HEK293 (cell line): ENCODE measurements at regions not wholly inside any gene's neighbourhood (a gene's known extent, or its start where the extent isn't known, plus 50 kb on each side); places are given as distances from the start of the nearest gene placed in this dataset.
"Not testable (repeated sequence)": the region's sequence is repeated elsewhere in the genome, so short reads cannot be mapped to it uniquely, and the experiment has no call there.

Experiments
- CTCF ChIA-PET: fragments of 350-600 bp; formaldehyde crosslinking; extraction: SDS; loops from one replicate; lab custom pipeline; 2021; ENCODE audit warnings: antibody characterized with exemption; lab: Yijun Ruan, JAX
- POLR2A ChIA-PET: fragments of 300-600 bp; formaldehyde crosslinking; extraction: SDS; loops from one replicate; lab custom pipeline; 2020; ENCODE audit warnings: antibody characterized with exemption, inconsistent platforms; lab: Yijun Ruan, JAX
- H3K27ac ChIP-seq: fragments of 200-500 bp; sonication (Bioruptor generic); 2 replicates; pipeline ENCODE4 v1.5.1; 2014; ENCODE audit warnings: low read depth, low read length, control low read depth, inconsistent platforms; ENCODE audit errors: extremely low read depth
- H3K36me3 ChIP-seq, 2 experiments: fragments of 200-500 bp in 1 of 2; sonication (Bioruptor generic) in 1 of 2; 1 replicate in 1 of 2; 2 replicates in 1 of 2; pipeline ENCODE4 v1.5.1; 2014 to 2017; ENCODE audit warnings: inconsistent platforms in 2 of 2, low read length in 2 of 2; ENCODE audit not compliant: control insufficient read depth in 2 of 2, insufficient read depth in 1 of 2
- H3K4me1 ChIP-seq: fragments of 200-500 bp; sonication (Bioruptor generic); 2 replicates; pipeline ENCODE4 v1.5.1; 2014; ENCODE audit warnings: mild to moderate bottlenecking, low read length, inconsistent platforms; ENCODE audit not compliant: control insufficient read depth, insufficient read depth
- H3K4me3 ChIP-seq: 2 replicates; pipeline ENCODE4 v1.5.1; 2011; ENCODE audit warnings: low read depth, mild to moderate bottlenecking, control low read depth, low read length, moderate library complexity
- H3K9me3 ChIP-seq: fragments of 200-500 bp; sonication (Bioruptor generic); 2 replicates; pipeline ENCODE4 v1.5.1; 2014; ENCODE audit warnings: low read depth, low read length, inconsistent platforms; ENCODE audit not compliant: control insufficient read depth, insufficient read depth
- EGR2 ChIP-seq: fragments of 450-650 bp; formaldehyde crosslinking; IDR thresholded peaks from 2 replicates; pipeline ENCODE4 v1.5.1; 2016; ENCODE audit warnings: low read depth, missing biosample characterization, missing genetic modification characterization
- KLF1 ChIP-seq: fragments of 450-650 bp; formaldehyde crosslinking; IDR thresholded peaks from 2 replicates; pipeline ENCODE4 v1.5.1; 2016; ENCODE audit warnings: missing biosample characterization, missing genetic modification characterization
- KLF10 ChIP-seq: fragments of 450-650 bp; IDR thresholded peaks from 2 replicates; pipeline ENCODE4 v1.5.1; 2018; ENCODE audit warnings: missing biosample characterization, mild to moderate bottlenecking, missing genetic modification characterization
- SETDB1 ChIP-seq: IDR thresholded peaks from one replicate; pipeline ENCODE4 v1.6.1; 2017; ENCODE audit warnings: mild to moderate bottlenecking, low read length, moderate library complexity, mixed read lengths; ENCODE audit not compliant: insufficient read length
- ZNF112 ChIP-seq: fragments of 450-650 bp; formaldehyde crosslinking; IDR thresholded peaks from 2 replicates; pipeline ENCODE4 v1.5.0; 2017; ENCODE audit warnings: missing biosample characterization, missing genetic modification characterization
- ZNF211 ChIP-seq: fragments of 450-650 bp; formaldehyde crosslinking; IDR thresholded peaks from 2 replicates; pipeline ENCODE4 v1.5.1; 2016; ENCODE audit warnings: low read depth, missing biosample characterization, missing genetic modification characterization
- ZNF223 ChIP-seq: fragments of 450-650 bp; formaldehyde crosslinking; IDR thresholded peaks from 2 replicates; pipeline ENCODE4 v1.5.1; 2016; ENCODE audit warnings: missing biosample characterization, missing genetic modification characterization
- ZNF350 ChIP-seq: fragments of 450-650 bp; formaldehyde crosslinking; IDR thresholded peaks from 2 replicates; pipeline ENCODE4 v1.5.0; 2017; ENCODE audit warnings: missing biosample characterization, mild to moderate bottlenecking, missing genetic modification characterization
- ZNF473 ChIP-seq: fragments of 450-650 bp; formaldehyde crosslinking; IDR thresholded peaks from 2 replicates; pipeline ENCODE4 v1.5.1; 2017; ENCODE audit warnings: missing biosample characterization, missing genetic modification characterization
- ZNF529 ChIP-seq: fragments of 450-650 bp; formaldehyde crosslinking; IDR thresholded peaks from 2 replicates; pipeline ENCODE4 v1.5.1; 2017; ENCODE audit warnings: missing genetic modification characterization, missing biosample characterization; ENCODE audit not compliant: insufficient replicate concordance
- ZNF548 ChIP-seq: fragments of 450-650 bp; formaldehyde crosslinking; IDR thresholded peaks from 2 replicates; pipeline ENCODE4 v1.5.1; 2016; ENCODE audit warnings: missing biosample characterization, missing genetic modification characterization
- ZNF558 ChIP-seq: fragments of 450-650 bp; formaldehyde crosslinking; IDR thresholded peaks from 2 replicates; pipeline ENCODE4 v1.5.1; 2016; ENCODE audit warnings: missing biosample characterization, missing genetic modification characterization
- ZNF707 ChIP-seq: fragments of 450-650 bp; formaldehyde crosslinking; IDR thresholded peaks from 2 replicates; pipeline ENCODE4 v1.5.1; 2016; ENCODE audit warnings: missing biosample characterization, missing genetic modification characterization
- ZNF843 ChIP-seq: fragments of 450-650 bp; formaldehyde crosslinking; IDR thresholded peaks from 2 replicates; pipeline ENCODE4 v1.5.1; 2016; ENCODE audit warnings: missing biosample characterization, missing genetic modification characterization
- TF ChIP-seq, protein P1 (sequence below): fragments of 450-650 bp; formaldehyde crosslinking; IDR thresholded peaks from 2 replicates; pipeline ENCODE4 v1.5.1; 2016; ENCODE audit warnings: missing biosample characterization, missing genetic modification characterization
- TF ChIP-seq, protein P2 (sequence below): fragments of 450-650 bp; formaldehyde crosslinking; IDR thresholded peaks from 2 replicates; pipeline ENCODE4 v1.5.1; 2016; ENCODE audit warnings: missing biosample characterization, missing genetic modification characterization
- TF ChIP-seq, protein P3 (sequence below): fragments of 450-650 bp; formaldehyde crosslinking; IDR thresholded peaks from 2 replicates; pipeline ENCODE4 v1.5.1; 2017; ENCODE audit warnings: missing biosample characterization, missing genetic modification characterization
- TF ChIP-seq, protein P4 (sequence below): fragments of 450-650 bp; formaldehyde crosslinking; IDR thresholded peaks from 2 replicates; pipeline ENCODE4 v1.5.1; 2016; ENCODE audit warnings: missing biosample characterization, missing genetic modification characterization
- TF ChIP-seq, protein P5 (sequence below): fragments of 450-650 bp; formaldehyde crosslinking; IDR thresholded peaks from 2 replicates; pipeline ENCODE4; 2016; ENCODE audit warnings: missing biosample characterization, missing genetic modification characterization
- TF ChIP-seq, protein P6 (sequence below): fragments of 450-650 bp; formaldehyde crosslinking; IDR thresholded peaks from 2 replicates; pipeline ENCODE4 v1.5.1; 2016; ENCODE audit warnings: missing biosample characterization, missing genetic modification characterization

DNA sequence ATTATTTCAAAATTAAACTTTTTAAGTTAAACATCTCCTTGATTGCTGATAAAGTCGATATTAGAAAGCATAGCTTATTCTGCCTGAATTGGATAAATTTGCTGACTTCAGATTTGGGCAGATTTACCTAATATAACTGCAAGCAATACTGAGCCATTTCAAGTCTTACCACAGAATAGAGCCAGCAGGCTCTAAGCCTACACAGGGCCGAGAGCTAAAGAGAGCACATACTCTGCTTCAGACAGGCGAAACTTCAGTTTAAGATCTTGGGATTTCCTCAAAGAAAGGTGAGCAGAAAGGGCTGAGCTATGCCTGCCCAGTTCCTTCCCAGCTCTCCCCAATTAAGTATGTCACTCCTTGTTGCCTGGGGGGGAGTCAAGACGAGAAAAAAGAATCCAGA, 240.6 kb upstream of the NOCT start (continued):
- TF ChIP-seq, protein P1, sequence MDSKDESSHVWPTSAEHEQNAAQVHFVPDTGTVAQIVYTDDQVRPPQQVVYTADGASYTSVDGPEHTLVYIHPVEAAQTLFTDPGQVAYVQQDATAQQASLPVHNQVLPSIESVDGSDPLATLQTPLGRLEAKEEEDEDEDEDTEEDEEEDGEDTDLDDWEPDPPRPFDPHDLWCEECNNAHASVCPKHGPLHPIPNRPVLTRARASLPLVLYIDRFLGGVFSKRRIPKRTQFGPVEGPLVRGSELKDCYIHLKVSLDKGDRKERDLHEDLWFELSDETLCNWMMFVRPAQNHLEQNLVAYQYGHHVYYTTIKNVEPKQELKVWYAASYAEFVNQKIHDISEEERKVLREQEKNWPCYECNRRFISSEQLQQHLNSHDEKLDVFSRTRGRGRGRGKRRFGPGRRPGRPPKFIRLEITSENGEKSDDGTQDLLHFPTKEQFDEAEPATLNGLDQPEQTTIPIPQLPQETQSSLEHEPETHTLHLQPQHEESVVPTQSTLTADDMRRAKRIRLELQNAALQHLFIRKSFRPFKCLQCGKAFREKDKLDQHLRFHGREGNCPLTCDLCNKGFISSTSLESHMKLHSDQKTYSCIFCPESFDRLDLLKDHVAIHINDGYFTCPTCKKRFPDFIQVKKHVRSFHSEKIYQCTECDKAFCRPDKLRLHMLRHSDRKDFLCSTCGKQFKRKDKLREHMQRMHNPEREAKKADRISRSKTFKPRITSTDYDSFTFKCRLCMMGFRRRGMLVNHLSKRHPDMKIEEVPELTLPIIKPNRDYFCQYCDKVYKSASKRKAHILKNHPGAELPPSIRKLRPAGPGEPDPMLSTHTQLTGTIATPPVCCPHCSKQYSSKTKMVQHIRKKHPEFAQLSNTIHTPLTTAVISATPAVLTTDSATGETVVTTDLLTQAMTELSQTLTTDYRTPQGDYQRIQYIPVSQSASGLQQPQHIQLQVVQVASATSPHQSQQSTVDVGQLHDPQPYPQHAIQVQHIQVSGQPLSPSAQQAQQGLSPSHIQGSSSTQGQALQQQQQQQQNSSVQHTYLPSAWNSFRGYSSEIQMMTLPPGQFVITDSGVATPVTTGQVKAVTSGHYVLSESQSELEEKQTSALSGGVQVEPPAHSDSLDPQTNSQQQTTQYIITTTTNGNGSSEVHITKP (tag by site-specific recombination): no peak
- no peak for TF ChIP-seq EGR2
- TF ChIP-seq SETDB1: no peak
- no peak for TF ChIP-seq ZNF350 (tag by site-specific recombination)
- no peak for TF ChIP-seq ZNF707 (tag by site-specific recombination)
- no peak for TF ChIP-seq ZNF223 (tag by site-specific recombination)
- TF ChIP-seq ZNF473 (tag by site-specific recombination): no peak
- TF ChIP-seq, protein P2, sequence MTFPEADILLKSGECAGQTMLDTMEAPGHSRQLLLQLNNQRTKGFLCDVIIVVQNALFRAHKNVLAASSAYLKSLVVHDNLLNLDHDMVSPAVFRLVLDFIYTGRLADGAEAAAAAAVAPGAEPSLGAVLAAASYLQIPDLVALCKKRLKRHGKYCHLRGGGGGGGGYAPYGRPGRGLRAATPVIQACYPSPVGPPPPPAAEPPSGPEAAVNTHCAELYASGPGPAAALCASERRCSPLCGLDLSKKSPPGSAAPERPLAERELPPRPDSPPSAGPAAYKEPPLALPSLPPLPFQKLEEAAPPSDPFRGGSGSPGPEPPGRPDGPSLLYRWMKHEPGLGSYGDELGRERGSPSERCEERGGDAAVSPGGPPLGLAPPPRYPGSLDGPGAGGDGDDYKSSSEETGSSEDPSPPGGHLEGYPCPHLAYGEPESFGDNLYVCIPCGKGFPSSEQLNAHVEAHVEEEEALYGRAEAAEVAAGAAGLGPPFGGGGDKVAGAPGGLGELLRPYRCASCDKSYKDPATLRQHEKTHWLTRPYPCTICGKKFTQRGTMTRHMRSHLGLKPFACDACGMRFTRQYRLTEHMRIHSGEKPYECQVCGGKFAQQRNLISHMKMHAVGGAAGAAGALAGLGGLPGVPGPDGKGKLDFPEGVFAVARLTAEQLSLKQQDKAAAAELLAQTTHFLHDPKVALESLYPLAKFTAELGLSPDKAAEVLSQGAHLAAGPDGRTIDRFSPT (tag by site-specific recombination): no peak
- no peak for TF ChIP-seq KLF1 (tag by site-specific recombination)
- no peak for TF ChIP-seq ZNF558 (tag by site-specific recombination)
- no peak for TF ChIP-seq ZNF112
- no peak for TF ChIP-seq ZNF843

DNA sequence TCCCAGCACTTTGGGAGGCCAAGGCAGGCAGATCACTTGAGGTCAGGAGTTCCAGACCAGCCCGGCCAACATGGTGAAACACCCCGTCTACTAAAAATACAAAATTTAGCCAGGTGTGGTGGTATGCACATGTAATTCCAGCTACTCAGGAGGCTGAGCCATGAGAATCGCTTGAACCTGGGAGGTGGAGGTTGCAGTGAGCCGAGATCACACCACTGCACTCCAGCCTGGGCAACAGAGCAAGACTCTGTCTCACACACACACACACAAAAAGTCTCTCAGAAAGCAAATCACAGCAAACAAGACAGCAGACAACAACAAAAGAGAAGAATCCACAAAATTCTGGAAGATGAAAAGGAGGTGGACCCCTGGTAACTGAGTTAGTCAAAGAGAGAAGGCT, 241.5 kb upstream of the NOCT start:
- H3K36me3 ChIP-seq, H3K4me3 ChIP-seq, H3K9me3 ChIP-seq, H3K4me1 ChIP-seq, POLR2A ChIA-PET, H3K27ac ChIP-seq: not testable (repeated sequence)
- CTCF ChIA-PET: interaction anchor here (0.6 kb wide), 1 partner anchor 288 kb away, joined by 3 read pairs; no protein-coding TSS in a partner anchor

DNA sequence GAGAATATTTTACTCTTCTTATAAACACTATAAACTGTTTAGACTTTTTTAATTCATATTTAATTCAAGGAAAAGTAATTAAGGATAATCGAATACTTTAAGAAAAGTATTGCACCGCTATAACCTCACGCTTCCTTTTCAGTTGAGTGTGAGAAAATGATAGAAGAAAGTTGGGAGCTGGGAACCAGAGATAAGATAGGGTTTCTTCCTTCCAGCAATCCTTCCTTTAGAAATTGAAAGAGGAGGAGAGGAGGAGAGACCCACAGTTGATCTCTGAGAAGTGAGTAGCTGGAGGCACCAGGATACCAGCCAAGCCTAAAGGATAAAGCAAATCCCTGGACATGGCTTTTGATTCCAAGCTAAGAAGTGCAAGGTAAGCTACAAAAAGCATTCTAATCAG, 242.3 kb upstream of the NOCT start:
- CTCF ChIA-PET: interaction anchor here (0.6 kb wide), 1 partner anchor 289 kb away, joined by 3 read pairs; no protein-coding TSS in a partner anchor

DNA sequence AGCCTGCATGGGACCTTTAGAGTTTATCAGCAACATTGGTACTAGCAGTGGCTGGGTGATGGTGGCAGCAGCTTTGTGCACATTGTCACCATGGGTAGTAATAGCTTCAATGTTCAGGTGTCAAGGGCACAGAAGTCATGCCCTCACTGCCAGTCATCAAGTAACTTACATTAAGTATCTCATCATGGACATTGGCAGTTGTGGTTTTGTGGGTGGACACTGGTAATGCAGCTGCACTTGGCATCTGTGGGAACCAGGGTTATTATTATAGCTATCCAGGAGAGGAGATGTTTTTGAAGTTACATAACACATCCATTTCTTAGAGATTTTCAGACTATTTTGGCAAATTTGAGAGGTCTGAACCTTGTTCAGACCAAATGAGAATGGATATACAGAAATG, 243.2 kb upstream of the NOCT start:
- no peaks in the 10 kb centered on the region for H3K36me3 ChIP-seq
- no peaks in the 10 kb centered on the region for H3K9me3 ChIP-seq
- no peak overlapping the region for H3K4me3 ChIP-seq
- CTCF ChIA-PET: no interaction called here
- no peaks in the 10 kb centered on the region for H3K4me1 ChIP-seq
- POLR2A ChIA-PET: no interaction called here
- no peak overlapping the region for H3K27ac ChIP-seq
- no peak for TF ChIP-seq ZNF211 (tag by site-specific recombination)
- TF ChIP-seq, protein P3, sequence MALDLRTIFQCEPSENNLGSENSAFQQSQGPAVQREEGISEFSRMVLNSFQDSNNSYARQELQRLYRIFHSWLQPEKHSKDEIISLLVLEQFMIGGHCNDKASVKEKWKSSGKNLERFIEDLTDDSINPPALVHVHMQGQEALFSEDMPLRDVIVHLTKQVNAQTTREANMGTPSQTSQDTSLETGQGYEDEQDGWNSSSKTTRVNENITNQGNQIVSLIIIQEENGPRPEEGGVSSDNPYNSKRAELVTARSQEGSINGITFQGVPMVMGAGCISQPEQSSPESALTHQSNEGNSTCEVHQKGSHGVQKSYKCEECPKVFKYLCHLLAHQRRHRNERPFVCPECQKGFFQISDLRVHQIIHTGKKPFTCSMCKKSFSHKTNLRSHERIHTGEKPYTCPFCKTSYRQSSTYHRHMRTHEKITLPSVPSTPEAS (tag by site-specific recombination): no peak
- TF ChIP-seq, protein P4, sequence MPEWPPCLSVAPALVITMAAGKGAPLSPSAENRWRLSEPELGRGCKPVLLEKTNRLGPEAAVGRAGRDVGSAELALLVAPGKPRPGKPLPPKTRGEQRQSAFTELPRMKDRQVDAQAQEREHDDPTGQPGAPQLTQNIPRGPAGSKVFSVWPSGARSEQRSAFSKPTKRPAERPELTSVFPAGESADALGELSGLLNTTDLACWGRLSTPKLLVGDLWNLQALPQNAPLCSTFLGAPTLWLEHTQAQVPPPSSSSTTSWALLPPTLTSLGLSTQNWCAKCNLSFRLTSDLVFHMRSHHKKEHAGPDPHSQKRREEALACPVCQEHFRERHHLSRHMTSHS (tag by site-specific recombination): no peak
- TF ChIP-seq ZNF548: no peak
- TF ChIP-seq, protein P5, sequence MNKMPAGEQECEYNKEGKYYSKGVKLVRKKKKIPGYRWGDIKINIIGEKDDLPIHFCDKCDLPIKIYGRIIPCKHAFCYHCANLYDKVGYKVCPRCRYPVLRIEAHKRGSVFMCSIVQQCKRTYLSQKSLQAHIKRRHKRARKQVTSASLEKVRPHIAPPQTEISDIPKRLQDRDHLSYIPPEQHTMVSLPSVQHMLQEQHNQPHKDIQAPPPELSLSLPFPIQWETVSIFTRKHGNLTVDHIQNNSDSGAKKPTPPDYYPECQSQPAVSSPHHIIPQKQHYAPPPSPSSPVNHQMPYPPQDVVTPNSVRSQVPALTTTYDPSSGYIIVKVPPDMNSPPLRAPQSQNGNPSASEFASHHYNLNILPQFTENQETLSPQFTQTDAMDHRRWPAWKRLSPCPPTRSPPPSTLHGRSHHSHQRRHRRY (tag by site-specific recombination): no peak
- no peak for TF ChIP-seq ZNF529 (tag by site-specific recombination)

More for the DNA sequence above, 242.3 kb upstream of the NOCT start:
- H3K27ac ChIP-seq: no peak overlapping the region
- no peak for TF ChIP-seq KLF10 (tag by site-specific recombination)
- TF ChIP-seq, protein P6, sequence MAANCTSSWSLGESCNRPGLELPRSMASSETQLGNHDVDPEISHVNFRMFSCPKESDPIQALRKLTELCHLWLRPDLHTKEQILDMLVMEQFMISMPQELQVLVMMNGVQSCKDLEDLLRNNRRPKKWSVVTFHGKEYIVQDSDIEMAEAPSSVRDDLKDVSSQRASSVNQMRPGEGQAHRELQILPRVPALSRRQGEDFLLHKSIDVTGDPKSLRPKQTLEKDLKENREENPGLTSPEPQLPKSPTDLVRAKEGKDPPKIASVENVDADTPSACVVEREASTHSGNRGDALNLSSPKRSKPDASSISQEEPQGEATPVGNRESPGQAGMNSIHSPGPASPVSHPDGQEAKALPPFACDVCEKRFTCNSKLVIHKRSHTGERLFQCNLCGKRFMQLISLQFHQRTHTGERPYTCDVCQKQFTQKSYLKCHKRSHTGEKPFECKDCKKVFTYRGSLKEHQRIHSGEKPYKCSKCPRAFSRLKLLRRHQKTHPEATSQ (tag by site-specific recombination): no peak
- no peak overlapping the region for H3K4me3 ChIP-seq
- POLR2A ChIA-PET: no interaction called here
- no peaks in the 10 kb centered on the region for H3K9me3 ChIP-seq
- no peaks in the 10 kb centered on the region for H3K36me3 ChIP-seq
- H3K4me1 ChIP-seq: no peaks in the 10 kb centered on the region
